Immature natural killer cell (primary cell): ENCODE measurements at regions not wholly inside any gene's neighbourhood (a gene's known extent, or its start where the extent isn't known, plus 50 kb on each side); places are given as distances from the start of the nearest gene placed in this dataset.
"Not testable (repeated sequence)": the region's sequence is repeated elsewhere in the genome, so short reads cannot be mapped to it uniquely, and the experiment has no call there.

Experiments
- DNase-seq, 3 donors: peaks; one replicate each; pipeline ENCODE4 v3.0.0; 2022; ENCODE audit warnings: mixed read lengths in 1 of 3
- H3K27ac Mint-ChIP-seq, 6 donors: one replicate each; pipeline ENCODE4 v1.8.0; 2020; ENCODE audit warnings: mixed read lengths in 6 of 6, mild to moderate bottlenecking in 5 of 6, inconsistent platforms in 4 of 6, moderate library complexity in 3 of 6
- H3K27me3 Mint-ChIP-seq, 3 donors: one replicate each; pipeline ENCODE4 v1.8.0; 2020 to 2021; ENCODE audit warnings: low read depth in 3 of 3, mild to moderate bottlenecking in 3 of 3, mixed read lengths in 3 of 3, moderate library complexity in 3 of 3, inconsistent platforms in 1 of 3
- H3K36me3 Mint-ChIP-seq, 3 donors: one replicate each; pipeline ENCODE4 v1.8.0; 2020; ENCODE audit warnings: mixed read lengths in 3 of 3, inconsistent platforms in 2 of 3, mild to moderate bottlenecking in 2 of 3
- H3K4me1 Mint-ChIP-seq, 2 donors: one replicate each; pipeline ENCODE4 v1.8.0; 2020; ENCODE audit warnings: inconsistent platforms in 2 of 2, mild to moderate bottlenecking in 2 of 2, mixed read lengths in 2 of 2, moderate library complexity in 1 of 2
- H3K4me3 Mint-ChIP-seq, 5 donors: one replicate each; pipeline ENCODE4 v1.8.0; 2020; ENCODE audit warnings: mild to moderate bottlenecking in 5 of 5, mixed read lengths in 5 of 5, inconsistent platforms in 3 of 5, moderate library complexity in 3 of 5
- H3K9me3 Mint-ChIP-seq, 6 donors: one replicate each; pipeline ENCODE4 v1.8.0; 2020; ENCODE audit warnings: mild to moderate bottlenecking in 6 of 6, mixed read lengths in 6 of 6, inconsistent platforms in 4 of 6, moderate library complexity in 3 of 6

DNA sequence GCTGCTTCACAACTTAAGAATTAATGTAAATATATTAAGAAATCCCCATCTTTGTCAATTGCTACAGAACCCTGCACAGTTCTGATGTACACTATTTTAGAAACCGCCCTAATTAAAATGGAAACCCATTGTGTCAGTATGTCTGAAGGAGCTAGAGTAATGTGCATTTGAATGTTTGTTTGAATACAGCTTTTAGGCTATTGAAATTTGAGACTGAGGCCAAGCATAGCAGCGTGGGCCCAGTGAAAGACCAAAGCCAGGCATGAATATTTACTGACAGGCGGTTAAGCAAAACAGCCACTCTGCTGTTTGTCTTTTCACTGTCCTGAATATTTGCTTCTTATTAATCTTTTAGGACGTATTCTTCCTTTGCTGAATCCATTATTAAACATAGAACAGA, 252.3 kb downstream of the IZUMO3 start:
- Mint-ChIP-seq H3K27ac (no peak overlapping the region), H3K4me1 (no peaks in the 10 kb centered on the region), H3K4me3 (no peak overlapping the region), H3K36me3 (peaks cover 0 to 4% (median 3%) of the 10 kb centered on the region in 3 donors), H3K9me3 (peaks cover 5 to 51% (median 29%) of the 10 kb centered on the region in 6 donors), H3K27me3 (no peaks in the 10 kb centered on the region)
- no peak for DNase-seq

- DNase-seq: no peak
- Mint-ChIP-seq H3K4me3 (no peak overlapping the region), H3K36me3 (peaks cover 0 to 2% (median 0%) of the 10 kb centered on the region in 3 donors), H3K4me1 (no peaks in the 10 kb centered on the region), H3K9me3 (peaks cover 2 to 59% (median 27%) of the 10 kb centered on the region in 6 donors), H3K27me3 (peaks cover 0 to 1% (median 0%) of the 10 kb centered on the region in 3 donors), H3K27ac (no peak overlapping the region)
These were observed 258.9 kb downstream of the IZUMO3 start for GRCh38 chr9:24286761-24287160.

DNA sequence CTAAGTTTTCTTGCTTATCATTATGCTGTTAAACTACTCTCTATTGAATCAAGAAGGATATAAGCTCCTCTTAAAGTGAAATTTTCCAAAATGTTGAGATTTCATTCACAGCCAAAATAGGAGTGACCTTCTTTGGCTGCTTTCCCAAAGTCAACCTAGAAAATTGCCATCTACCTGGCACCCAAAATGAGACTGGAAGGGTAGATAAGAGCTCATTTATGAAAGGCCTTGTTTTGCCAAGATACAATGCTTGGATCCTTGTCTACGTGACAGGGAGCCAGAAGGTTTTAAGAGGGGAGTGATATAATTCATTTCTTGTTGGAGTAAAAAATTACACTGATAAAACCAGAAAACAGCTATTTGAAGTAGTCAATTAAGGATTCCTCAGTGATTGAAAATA, 287.1 kb downstream of the IZUMO3 start:
- H3K4me3 Mint-ChIP-seq: no peak overlapping the region
- H3K9me3 Mint-ChIP-seq: peaks cover 5 to 55% (median 26%) of the 10 kb centered on the region in 6 donors
- DNase-seq: no peak
- peaks cover 0 to 2% (median 0%) of the 10 kb centered on the region in 3 donors for H3K27me3 Mint-ChIP-seq
- H3K27ac Mint-ChIP-seq: no peak overlapping the region
- no peaks in the 10 kb centered on the region for H3K4me1 Mint-ChIP-seq
- no peaks in the 10 kb centered on the region for H3K36me3 Mint-ChIP-seq

DNA sequence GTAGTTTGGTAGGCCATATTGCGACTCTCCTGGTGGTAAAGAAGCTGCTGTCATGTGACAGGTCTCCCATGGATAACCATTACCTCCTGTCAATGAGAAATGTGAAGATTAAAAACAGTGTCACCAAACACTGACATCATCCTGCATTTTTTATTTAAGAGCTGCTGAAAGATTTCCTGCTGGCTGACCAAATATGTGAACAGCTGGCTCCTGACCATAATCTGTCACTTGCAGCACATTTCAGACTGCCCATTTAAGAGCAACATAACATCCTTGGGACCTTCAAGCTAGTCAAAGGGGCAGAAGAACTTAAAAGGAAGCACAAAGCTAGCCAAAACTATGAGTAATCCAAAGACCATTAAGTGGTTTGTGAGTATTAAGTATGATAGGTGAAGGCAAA, 288.0 kb downstream of the IZUMO3 start:
- Mint-ChIP-seq H3K27ac (no peak overlapping the region), H3K27me3 (peaks cover 0 to 2% (median 1%) of the 10 kb centered on the region in 3 donors), H3K36me3 (no peaks in the 10 kb centered on the region), H3K4me1 (no peaks in the 10 kb centered on the region), H3K4me3 (no peak overlapping the region), H3K9me3 (peaks cover 9 to 61% (median 31%) of the 10 kb centered on the region in 6 donors)
- DNase-seq: no peak

DNA sequence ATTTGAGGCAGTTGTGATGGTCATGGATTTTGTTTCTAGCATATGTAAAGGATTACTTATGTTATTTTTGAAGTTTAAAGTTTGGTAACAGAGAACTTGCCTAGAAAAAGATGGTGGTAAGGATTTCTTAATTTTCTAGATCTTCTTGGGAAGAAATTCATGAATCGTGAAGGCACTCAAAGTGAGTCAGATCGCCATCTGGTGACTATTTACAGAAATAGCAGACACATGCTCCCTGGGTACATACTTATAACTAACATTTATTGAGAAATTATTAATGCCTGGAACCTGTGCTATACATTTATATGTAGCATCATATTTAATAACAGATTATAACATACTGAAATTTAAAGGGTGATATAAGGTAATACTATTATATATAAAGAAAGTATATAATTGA, 299.7 kb downstream of the IZUMO3 start:
- Mint-ChIP-seq H3K4me3 (no peak overlapping the region), H3K9me3 (peaks cover 21 to 72% (median 47%) of the 10 kb centered on the region in 6 donors), H3K36me3 (peaks cover 0 to 3% (median 0%) of the 10 kb centered on the region in 3 donors), H3K27me3 (peaks cover 0 to 3% (median 0%) of the 10 kb centered on the region in 3 donors), H3K27ac (no peak overlapping the region), H3K4me1 (no peaks in the 10 kb centered on the region)
- no peak for DNase-seq

- no peaks in the 10 kb centered on the region for H3K4me1 Mint-ChIP-seq
- no peak overlapping the region for H3K27ac Mint-ChIP-seq
- no peak for DNase-seq
- H3K36me3 Mint-ChIP-seq: peaks cover 0 to 3% (median 0%) of the 10 kb centered on the region in 3 donors
- H3K9me3 Mint-ChIP-seq: peaks cover 24 to 74% (median 47%) of the 10 kb centered on the region in 6 donors
- H3K4me3 Mint-ChIP-seq: no peak overlapping the region
- peaks cover 0 to 3% (median 0%) of the 10 kb centered on the region in 3 donors for H3K27me3 Mint-ChIP-seq
These were observed 303.1 kb downstream of the IZUMO3 start for GRCh38 chr9:24242576-24242975.

GRCh38 chr9:24218656-24219055, 327.0 kb downstream of the IZUMO3 start:
- H3K36me3 Mint-ChIP-seq: peaks cover 0 to 3% (median 3%) of the 10 kb centered on the region in 3 donors
- no peak overlapping the region for H3K4me3 Mint-ChIP-seq

GRCh38 chr9:24210641-24211040, 335.1 kb downstream of the IZUMO3 start:
- Mint-ChIP-seq H3K4me3 (no peak overlapping the region), H3K27me3 (peaks cover 0 to 3% (median 0%) of the 10 kb centered on the region in 3 donors), H3K9me3 (peaks cover 18 to 60% (median 35%) of the 10 kb centered on the region in 6 donors), H3K27ac (no peak overlapping the region), H3K36me3 (peaks cover 0 to 5% (median 0%) of the 10 kb centered on the region in 3 donors), H3K4me1 (no peaks in the 10 kb centered on the region)
- DNase-seq: no peak

More at GRCh38 chr9:24218656-24219055, 327.0 kb downstream of the IZUMO3 start:
- Mint-ChIP-seq H3K4me1 (no peaks in the 10 kb centered on the region), H3K9me3 (peaks cover 2 to 44% (median 21%) of the 10 kb centered on the region in 6 donors), H3K27me3 (peaks cover 0 to 2% (median 0%) of the 10 kb centered on the region in 3 donors), H3K27ac (no peak overlapping the region)
- DNase-seq: no peak

GRCh38 chr9:24189986-24190385, 355.7 kb downstream of the IZUMO3 start:
- no peak overlapping the region for H3K4me3 Mint-ChIP-seq
- no peak for DNase-seq
- H3K27me3 Mint-ChIP-seq: peaks cover 0 to 2% (median 0%) of the 10 kb centered on the region in 3 donors
- peaks cover 18 to 69% (median 46%) of the 10 kb centered on the region in 6 donors for H3K9me3 Mint-ChIP-seq
- H3K36me3 Mint-ChIP-seq: peaks cover 0 to 5% (median 4%) of the 10 kb centered on the region in 3 donors
- no peak overlapping the region for H3K27ac Mint-ChIP-seq
- no peaks in the 10 kb centered on the region for H3K4me1 Mint-ChIP-seq

- H3K4me1 Mint-ChIP-seq, H3K27ac Mint-ChIP-seq, H3K4me3 Mint-ChIP-seq, H3K36me3 Mint-ChIP-seq, H3K27me3 Mint-ChIP-seq, DNase-seq: not testable (repeated sequence)
- H3K9me3 Mint-ChIP-seq: peaks cover 27 to 81% (median 58%) of the 10 kb centered on the region in 6 donors
These were observed 354.5 kb upstream of the ELAVL2 start for GRCh38 chr9:24180572-24180971.

GRCh38 chr9:24144796-24145195, 318.8 kb upstream of the ELAVL2 start:
- Mint-ChIP-seq H3K9me3 (peaks cover 0 to 45% (median 19%) of the 10 kb centered on the region in 6 donors), H3K4me3 (no peak overlapping the region), H3K27me3 (peaks cover 0 to 2% (median 0%) of the 10 kb centered on the region in 3 donors), H3K4me1 (no peaks in the 10 kb centered on the region), H3K36me3 (no peaks in the 10 kb centered on the region), H3K27ac (no peak overlapping the region)
- DNase-seq: no peak

DNA sequence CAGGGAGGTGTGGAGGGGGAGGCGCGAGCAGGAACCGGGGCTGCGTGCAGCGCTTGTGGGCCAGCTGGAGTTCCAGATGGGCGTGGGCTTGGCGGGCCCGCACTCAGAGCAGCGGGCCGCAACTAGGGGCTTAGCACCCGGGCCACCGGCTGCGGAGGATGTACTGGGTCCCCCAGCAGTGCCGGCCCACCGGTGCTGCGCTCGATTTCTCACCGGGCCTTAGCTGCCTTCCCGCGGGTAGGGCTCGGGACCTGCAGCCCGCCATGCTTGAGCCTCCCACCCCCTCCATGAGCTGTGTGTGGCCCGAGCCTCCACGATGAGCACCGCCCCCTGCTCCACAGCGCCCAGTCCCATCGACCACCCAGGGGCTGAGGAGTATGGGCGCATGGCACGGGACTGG, 309.0 kb upstream of the ELAVL2 start:
- peaks cover 5 to 45% (median 27%) of the 10 kb centered on the region in 6 donors for H3K9me3 Mint-ChIP-seq
- H3K4me1 Mint-ChIP-seq, H3K27me3 Mint-ChIP-seq, H3K27ac Mint-ChIP-seq, DNase-seq, H3K4me3 Mint-ChIP-seq, H3K36me3 Mint-ChIP-seq: not testable (repeated sequence)

GRCh38 chr9:24132244-24132643, 306.2 kb upstream of the ELAVL2 start:
- Mint-ChIP-seq H3K27ac (no peak overlapping the region), H3K4me1 (no peaks in the 10 kb centered on the region), H3K27me3 (peaks cover 0 to 3% (median 0%) of the 10 kb centered on the region in 3 donors), H3K4me3 (no peak overlapping the region), H3K36me3 (no peaks in the 10 kb centered on the region), H3K9me3 (peaks cover 8 to 46% (median 31%) of the 10 kb centered on the region in 6 donors)
- no peak for DNase-seq

- H3K27me3 Mint-ChIP-seq: peaks cover 0 to 3% (median 0%) of the 10 kb centered on the region in 3 donors
- H3K36me3 Mint-ChIP-seq: no peaks in the 10 kb centered on the region
- no peaks in the 10 kb centered on the region for H3K4me1 Mint-ChIP-seq
- peaks cover 5 to 52% (median 30%) of the 10 kb centered on the region in 6 donors for H3K9me3 Mint-ChIP-seq
- DNase-seq: no peak
- H3K27ac Mint-ChIP-seq: no peak overlapping the region
- H3K4me3 Mint-ChIP-seq: no peak overlapping the region
These were observed 301.5 kb upstream of the ELAVL2 start for GRCh38 chr9:24127519-24127918.

- no peak for DNase-seq
- peaks cover 0 to 4% (median 0%) of the 10 kb centered on the region in 3 donors for H3K36me3 Mint-ChIP-seq
- H3K4me1 Mint-ChIP-seq: no peaks in the 10 kb centered on the region
- H3K4me3 Mint-ChIP-seq: no peak overlapping the region
- H3K27me3 Mint-ChIP-seq: peaks cover 0 to 2% (median 1%) of the 10 kb centered on the region in 3 donors
- H3K9me3 Mint-ChIP-seq: peaks cover 11 to 61% (median 45%) of the 10 kb centered on the region in 6 donors
- no peak overlapping the region for H3K27ac Mint-ChIP-seq
These were observed 292.1 kb upstream of the ELAVL2 start for GRCh38 chr9:24118190-24118589.
